CD14-positive monocyte (primary cell): ENCODE measurements at regions not wholly inside any gene's neighbourhood (a gene's known extent, or its start where the extent isn't known, plus 50 kb on each side); places are given as distances from the start of the nearest gene placed in this dataset.

Experiments
- DNase-seq, 3 donors: peaks; one replicate each; pipeline ENCODE4 v3.0.0-alpha.2; 2011 to 2022
- H2AFZ ChIP-seq: 2 replicates; pipeline ENCODE4 v1.6.0; 2012; ENCODE audit warnings: mild to moderate bottlenecking, low read depth, low read length, inconsistent platforms; ENCODE audit not compliant: insufficient read depth, poor library complexity, severe bottlenecking
- H3K27ac ChIP-seq, 2 donors: 1 replicate in 1 of 2; 2 replicates in 1 of 2; pipeline ENCODE4 v1.5.1; 2012 to 2013; ENCODE audit warnings: low read length in 2 of 2, control low read depth in 1 of 2, inconsistent platforms in 1 of 2, low read depth in 1 of 2, mild to moderate bottlenecking in 1 of 2
- H3K27me3 ChIP-seq, 2 donors: one replicate each; pipeline versions ENCODE4 v1.6.0 to v1.6.1; 2011 to 2013; ENCODE audit warnings: low read length in 2 of 2; ENCODE audit not compliant: control insufficient read depth in 2 of 2, insufficient read depth in 2 of 2
- H3K36me3 ChIP-seq, 2 donors: replicated peaks in 1 of 2; 1 replicate in 1 of 2; 2 replicates in 1 of 2; pipeline versions ENCODE4 v1.5.1 to v1.6.1; 2012 to 2013; ENCODE audit warnings: low read length in 2 of 2, control low read depth in 1 of 2, inconsistent platforms in 1 of 2, mild to moderate bottlenecking in 1 of 2; ENCODE audit not compliant: insufficient read depth in 2 of 2, control insufficient read depth in 1 of 2
- H3K4me1 ChIP-seq, 2 donors: 1 replicate in 1 of 2; 2 replicates in 1 of 2; pipeline versions ENCODE4 v1.5.1 to v1.6.1; 2012 to 2013; ENCODE audit warnings: low read length in 2 of 2, control low read depth in 1 of 2, inconsistent platforms in 1 of 2, mild to moderate bottlenecking in 1 of 2, moderate library complexity in 1 of 2; ENCODE audit not compliant: insufficient read depth in 2 of 2, control insufficient read depth in 1 of 2
- H3K4me2 ChIP-seq: replicated peaks from 2 replicates; pipeline ENCODE3; 2012; ENCODE audit warnings: low read length, moderate library complexity, mild to moderate bottlenecking; ENCODE audit not compliant: poor library complexity, severe bottlenecking; ENCODE audit errors: extremely low read depth
- H3K4me3 ChIP-seq, 3 experiments: fragments of 200-600 bp in 1 of 3; sonication (generic) in 1 of 3; replicated peaks in 1 of 3; 1 replicate in 2 of 3; 2 replicates in 1 of 3; pipeline ENCODE4 v1.5.1; 2011 to 2013; ENCODE audit warnings: low read length in 3 of 3, mild to moderate bottlenecking in 3 of 3, control low read depth in 2 of 3, low read depth in 2 of 3, inconsistent platforms in 1 of 3, moderate library complexity in 1 of 3
- H3K79me2 ChIP-seq: 2 replicates; pipeline ENCODE4 v1.6.0; 2012; ENCODE audit warnings: mild to moderate bottlenecking, control low read depth, inconsistent platforms, low read length, moderate library complexity; ENCODE audit not compliant: insufficient read depth
- H3K9ac ChIP-seq: 2 replicates; pipeline ENCODE4 v1.6.0; 2017; ENCODE audit warnings: low read length, mild to moderate bottlenecking; ENCODE audit not compliant: insufficient read depth, poor library complexity, severe bottlenecking
- H3K9me3 ChIP-seq, 2 donors: replicated peaks in 1 of 2; 1 replicate in 1 of 2; 2 replicates in 1 of 2; pipeline versions ENCODE4 v1.5.1 to v1.6.1; 2012 to 2013; ENCODE audit warnings: low read length in 2 of 2, control low read depth in 1 of 2; ENCODE audit not compliant: control insufficient read depth in 1 of 2, insufficient read depth in 1 of 2
- H4K20me1 ChIP-seq: 2 replicates; pipeline ENCODE4 v1.6.0; 2012; ENCODE audit warnings: mild to moderate bottlenecking, low read length, control low read depth, moderate library complexity; ENCODE audit not compliant: insufficient read depth
- H3K27ac Mint-ChIP-seq, 7 donors: one replicate each; pipeline ENCODE4 v1.8.0; 2020; ENCODE audit warnings: mild to moderate bottlenecking in 7 of 7, mixed read lengths in 7 of 7, moderate library complexity in 6 of 7, inconsistent platforms in 2 of 7
- H3K27me3 Mint-ChIP-seq, 3 donors: one replicate each; pipeline ENCODE4 v1.8.0; 2021 to 2022; ENCODE audit warnings: low read depth in 3 of 3, mild to moderate bottlenecking in 3 of 3, mixed read lengths in 3 of 3, moderate library complexity in 3 of 3, inconsistent platforms in 1 of 3
- H3K36me3 Mint-ChIP-seq, 2 donors: one replicate each; pipeline ENCODE4 v1.8.0; 2020; ENCODE audit warnings: mixed read lengths in 2 of 2, inconsistent platforms in 1 of 2, mild to moderate bottlenecking in 1 of 2
- H3K4me1 Mint-ChIP-seq: one replicate; pipeline ENCODE4 v1.8.0; 2020; ENCODE audit warnings: mild to moderate bottlenecking, mixed read lengths
- H3K4me3 Mint-ChIP-seq, 2 donors: one replicate each; pipeline ENCODE4 v1.8.0; 2020; ENCODE audit warnings: mild to moderate bottlenecking in 2 of 2, mixed read lengths in 2 of 2, moderate library complexity in 1 of 2
- H3K9me3 Mint-ChIP-seq, 7 donors: one replicate each; pipeline ENCODE4 v1.8.0; 2020 to 2022; ENCODE audit warnings: mixed read lengths in 7 of 7, mild to moderate bottlenecking in 6 of 7, moderate library complexity in 6 of 7, inconsistent platforms in 2 of 7
- WGBS: methylation state at CpG from one replicate; pipeline ENCODE4 v1.1.5; 2013; ENCODE audit warnings: missing lambda C conversion rate; ENCODE audit not compliant: insufficient coverage; 5-methylcytosine and 5-hydroxymethylcytosine counted together
- intact Hi-C, 2 donors: fragments of 100-400 bp; cut with micrococcal nuclease; formaldehyde crosslinking; loops; one replicate each; pipeline versions ENCODE4 v1.15.0 to v1.15.1; 2023
- TF ChIP-seq, protein P1 (sequence below): fragments of 200-600 bp; IDR thresholded peaks from one replicate; pipeline ENCODE4 v1.8.0; 2022; ENCODE audit warnings: antibody characterized with exemption, mild to moderate bottlenecking

DNA sequence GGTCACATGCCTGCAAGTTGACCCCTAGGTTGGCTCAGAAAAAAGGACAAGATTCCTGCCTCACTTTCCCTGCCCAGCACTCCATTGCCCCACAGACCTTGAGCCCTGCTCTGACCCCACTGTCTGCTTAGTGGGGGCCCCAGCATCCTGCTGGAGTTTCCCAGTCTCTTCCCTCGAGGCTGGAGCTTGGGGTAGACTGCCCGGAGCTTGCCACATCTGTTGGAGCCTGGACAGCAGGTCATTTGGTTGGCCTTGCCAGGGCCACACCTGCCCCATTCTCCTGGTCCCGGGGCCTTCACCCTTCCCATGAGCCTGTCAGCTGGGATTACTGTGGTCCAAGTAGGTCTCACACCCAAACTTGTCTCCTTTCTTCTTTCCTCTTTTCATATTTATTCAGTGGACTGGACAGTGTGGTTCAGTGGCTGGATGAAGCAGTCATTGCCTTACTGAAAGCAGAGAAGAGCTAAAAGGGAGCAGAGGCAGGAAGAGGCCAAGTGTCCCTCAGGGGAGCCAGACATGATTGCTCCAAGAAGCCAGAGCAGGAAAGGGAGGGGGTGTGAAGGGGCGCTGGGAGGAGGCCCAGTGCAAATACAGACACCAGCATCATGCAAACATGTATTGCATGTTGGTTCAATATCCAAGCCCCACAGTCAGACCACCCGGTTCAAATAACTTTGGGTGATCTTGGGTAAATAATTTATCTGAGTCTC lies 56.2 kb upstream of the CACUL1 start:
- intact Hi-C loops, result no loop called here
- peaks cover 3 to 9% (median 4%) of the 10 kb centered on the region in 3 donors for H3K27me3 Mint-ChIP-seq
- Histone ChIP-seq H3K36me3 (no peaks in the 10 kb centered on the region), H3K4me2 (no peak overlapping the region), H3K27me3 (no peaks in the 10 kb centered on the region), H3K79me2 (no peaks in the 10 kb centered on the region), H2AFZ (no peak overlapping the region), H4K20me1 (no peaks in the 10 kb centered on the region), H3K4me1 (peaks cover 9 to 12% of the 10 kb centered on the region in 2 donors), H3K27ac (no peak overlapping the region), H3K9me3 (no peaks in the 10 kb centered on the region), H3K4me3 (no peak overlapping the region), H3K9ac (no peak overlapping the region)
- H3K4me1 Mint-ChIP-seq, result peaks cover 11% of the 10 kb centered on the region
- H3K9me3 Mint-ChIP-seq, result peaks cover 0 to 1% (median 0%) of the 10 kb centered on the region in 7 donors
- WGBS, result 70% methylated on average over 2 of the region's 5 CpGs
- TF ChIP-seq, protein P1, sequence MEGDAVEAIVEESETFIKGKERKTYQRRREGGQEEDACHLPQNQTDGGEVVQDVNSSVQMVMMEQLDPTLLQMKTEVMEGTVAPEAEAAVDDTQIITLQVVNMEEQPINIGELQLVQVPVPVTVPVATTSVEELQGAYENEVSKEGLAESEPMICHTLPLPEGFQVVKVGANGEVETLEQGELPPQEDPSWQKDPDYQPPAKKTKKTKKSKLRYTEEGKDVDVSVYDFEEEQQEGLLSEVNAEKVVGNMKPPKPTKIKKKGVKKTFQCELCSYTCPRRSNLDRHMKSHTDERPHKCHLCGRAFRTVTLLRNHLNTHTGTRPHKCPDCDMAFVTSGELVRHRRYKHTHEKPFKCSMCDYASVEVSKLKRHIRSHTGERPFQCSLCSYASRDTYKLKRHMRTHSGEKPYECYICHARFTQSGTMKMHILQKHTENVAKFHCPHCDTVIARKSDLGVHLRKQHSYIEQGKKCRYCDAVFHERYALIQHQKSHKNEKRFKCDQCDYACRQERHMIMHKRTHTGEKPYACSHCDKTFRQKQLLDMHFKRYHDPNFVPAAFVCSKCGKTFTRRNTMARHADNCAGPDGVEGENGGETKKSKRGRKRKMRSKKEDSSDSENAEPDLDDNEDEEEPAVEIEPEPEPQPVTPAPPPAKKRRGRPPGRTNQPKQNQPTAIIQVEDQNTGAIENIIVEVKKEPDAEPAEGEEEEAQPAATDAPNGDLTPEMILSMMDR, result no peak
- H3K36me3 Mint-ChIP-seq, result no peaks in the 10 kb centered on the region
- peak overlapping the region in 3 of 7 donors; percentile 60 to 82 (median 74) for H3K27ac Mint-ChIP-seq
- no peak for DNase-seq
- H3K4me3 Mint-ChIP-seq, result no peak overlapping the region

DNA sequence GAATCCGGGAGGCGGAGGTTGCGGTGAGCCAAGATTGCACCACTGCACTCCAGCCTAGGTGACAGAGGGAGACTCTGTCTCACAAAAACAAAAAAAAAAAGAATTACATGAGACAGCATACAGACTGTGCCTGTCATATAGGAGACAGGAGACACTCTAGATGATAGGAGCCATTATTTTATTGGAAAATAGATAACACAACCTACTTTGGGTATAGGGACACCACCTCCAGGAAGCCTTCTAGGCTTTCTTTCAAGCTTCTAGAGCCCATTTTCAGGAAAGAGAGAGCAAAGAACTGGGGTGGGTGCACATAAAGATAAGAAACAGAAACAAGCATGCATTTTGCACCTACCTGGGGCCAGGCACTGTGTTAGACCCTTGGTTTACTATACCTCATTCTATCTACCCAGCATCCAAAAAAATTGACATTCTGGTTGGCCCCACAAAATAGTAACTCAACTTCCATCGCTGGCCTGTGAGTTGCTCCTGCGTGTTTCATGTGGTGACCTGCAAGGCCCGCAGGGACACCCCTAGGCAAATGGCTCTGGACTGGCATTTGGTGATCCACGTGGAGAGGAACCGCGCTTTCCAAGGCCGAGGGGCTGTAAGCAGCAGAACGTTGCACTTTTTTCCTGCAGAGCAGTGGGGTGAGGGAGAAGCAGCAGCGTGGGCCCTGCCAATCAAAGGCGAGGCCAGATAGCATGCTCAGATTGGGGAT lies 57.1 kb upstream of the CACUL1 start:
- H3K27me3 ChIP-seq, result no peaks in the 10 kb centered on the region
- Mint-ChIP-seq H3K9me3 (peaks cover 0 to 1% (median 0%) of the 10 kb centered on the region in 7 donors), H3K4me3 (no peak overlapping the region), H3K4me1 (peaks cover 11% of the 10 kb centered on the region), H3K36me3 (no peaks in the 10 kb centered on the region), H3K27ac (peak overlapping the region in 1 of 7 donors; percentile 46), H3K27me3 (peaks cover 4 to 9% (median 6%) of the 10 kb centered on the region in 3 donors)
- H3K4me1 ChIP-seq, result peaks cover 9 to 12% of the 10 kb centered on the region in 2 donors
- H3K4me3 ChIP-seq, result no peak overlapping the region
- intact Hi-C loops, result no loop called here
- no peak for DNase-seq
- H3K79me2 ChIP-seq, result no peaks in the 10 kb centered on the region
- no peaks in the 10 kb centered on the region for H3K36me3 ChIP-seq
- no peaks in the 10 kb centered on the region for H3K9me3 ChIP-seq
- 76% methylated on average over 10 of the region's 13 CpGs for WGBS
- no peak overlapping the region for H3K9ac ChIP-seq
- no peak overlapping the region for H3K27ac ChIP-seq
- H4K20me1 ChIP-seq, result no peaks in the 10 kb centered on the region
- TF ChIP-seq, protein P1, result no peak
- no peak overlapping the region for H3K4me2 ChIP-seq
- H2AFZ ChIP-seq, result no peak overlapping the region
